HG02678 (cell line): ENCODE measurements at regions not wholly inside any gene's neighbourhood (a gene's known extent, or its start where the extent isn't known, plus 50 kb on each side); places are given as distances from the start of the nearest gene placed in this dataset.
A peak's percentile ranks its signal among the peaks of the same experiment; 100 is the strongest.

Source experiments
- ATAC-seq: cut with Tn5 transposase; IDR thresholded peaks from one replicate; pipeline ENCODE4 v1.9.1; 2021; ENCODE audit warnings: mild to moderate bottlenecking, moderate library complexity; ENCODE audit not compliant: unreplicated experiment

- ATAC-seq: peak; percentile 59
Measured at GRCh38 chr1:185646202-185646683, 87.9 kb upstream of the HMCN1 start.

- ATAC-seq: peak; percentile 76
Measured at GRCh38 chr1:185645686-185646085, 88.5 kb upstream of the HMCN1 start.

- ATAC-seq: no peak
Measured at GRCh38 chr1:185645162-185645640, 89.0 kb upstream of the HMCN1 start.

- ATAC-seq: no peak
Measured at GRCh38 chr1:185644531-185644930, 89.7 kb upstream of the HMCN1 start.

- peak; percentile 99 for ATAC-seq
Measured at GRCh38 chr1:185636848-185637247, 97.3 kb upstream of the HMCN1 start.

GRCh38 chr1:185634704-185635103 lies 99.5 kb upstream of the HMCN1 start:
- ATAC-seq: no peak

- ATAC-seq: no peak
Measured at GRCh38 chr1:185632659-185633423, 101.3 kb upstream of the HMCN1 start.

GRCh38 chr1:185631843-185632242 lies 102.3 kb upstream of the HMCN1 start:
- no peak for ATAC-seq

- no peak for ATAC-seq
Measured at GRCh38 chr1:185627761-185628501, 106.3 kb upstream of the HMCN1 start.

GRCh38 chr1:185627171-185627570 lies 107.0 kb upstream of the HMCN1 start:
- ATAC-seq: no peak

- ATAC-seq: no peak
Measured at GRCh38 chr1:185626344-185626743, 107.8 kb upstream of the HMCN1 start.

- no peak for ATAC-seq
Measured at GRCh38 chr1:185610954-185611353, 123.2 kb upstream of the HMCN1 start.

GRCh38 chr1:185608177-185608576 lies 126.0 kb upstream of the HMCN1 start:
- ATAC-seq: peak; percentile 67

- ATAC-seq: peak; percentile 74
Measured at GRCh38 chr1:185603158-185603557, 131.0 kb upstream of the HMCN1 start.

- ATAC-seq: peak; percentile 40
Measured at GRCh38 chr1:185601189-185601588, 133.0 kb upstream of the HMCN1 start.

- no peak for ATAC-seq
Measured at GRCh38 chr1:185600641-185601040, 133.6 kb upstream of the HMCN1 start.

GRCh38 chr1:185598332-185598731 lies 135.9 kb upstream of the HMCN1 start:
- no peak for ATAC-seq

GRCh38 chr1:185595835-185596667 lies 138.1 kb upstream of the HMCN1 start:
- peak; percentile 77 for ATAC-seq

GRCh38 chr1:185594786-185595410 lies 139.3 kb upstream of the HMCN1 start:
- no peak for ATAC-seq

- ATAC-seq: no peak
Measured at GRCh38 chr1:185593271-185593670, 140.9 kb upstream of the HMCN1 start.

- ATAC-seq: no peak
Measured at GRCh38 chr1:185585770-185586169, 148.4 kb upstream of the HMCN1 start.
